ENCODE measurements at regions not wholly inside any gene's neighbourhood (a gene's known extent, or its start where the extent isn't known, plus 50 kb on each side); places are given as distances from the start of the nearest gene placed in this dataset.

GRCh38 chr12:68468036-68468435, 135.9 kb upstream of the MDM1 start:
- no peaks in the 10 kb centered on the region for H3K4me1 ChIP-seq
- H3K9me3 ChIP-seq = no peaks in the 10 kb centered on the region
- H3K4me3 ChIP-seq = no peak overlapping the region
- intact Hi-C loops (cut with DNase I; ENCODE audit: low total_unique reads) = no loop called here
- no peak for DNase-seq
- H3K36me3 ChIP-seq = no peaks in the 10 kb centered on the region
- H3K27me3 ChIP-seq = no peaks in the 10 kb centered on the region
- H3K27ac ChIP-seq = no peak overlapping the region
- no peak for TF ChIP-seq POLR2A (IDR thresholded peaks at IDR 0.05)
- TF ChIP-seq, protein P1, sequence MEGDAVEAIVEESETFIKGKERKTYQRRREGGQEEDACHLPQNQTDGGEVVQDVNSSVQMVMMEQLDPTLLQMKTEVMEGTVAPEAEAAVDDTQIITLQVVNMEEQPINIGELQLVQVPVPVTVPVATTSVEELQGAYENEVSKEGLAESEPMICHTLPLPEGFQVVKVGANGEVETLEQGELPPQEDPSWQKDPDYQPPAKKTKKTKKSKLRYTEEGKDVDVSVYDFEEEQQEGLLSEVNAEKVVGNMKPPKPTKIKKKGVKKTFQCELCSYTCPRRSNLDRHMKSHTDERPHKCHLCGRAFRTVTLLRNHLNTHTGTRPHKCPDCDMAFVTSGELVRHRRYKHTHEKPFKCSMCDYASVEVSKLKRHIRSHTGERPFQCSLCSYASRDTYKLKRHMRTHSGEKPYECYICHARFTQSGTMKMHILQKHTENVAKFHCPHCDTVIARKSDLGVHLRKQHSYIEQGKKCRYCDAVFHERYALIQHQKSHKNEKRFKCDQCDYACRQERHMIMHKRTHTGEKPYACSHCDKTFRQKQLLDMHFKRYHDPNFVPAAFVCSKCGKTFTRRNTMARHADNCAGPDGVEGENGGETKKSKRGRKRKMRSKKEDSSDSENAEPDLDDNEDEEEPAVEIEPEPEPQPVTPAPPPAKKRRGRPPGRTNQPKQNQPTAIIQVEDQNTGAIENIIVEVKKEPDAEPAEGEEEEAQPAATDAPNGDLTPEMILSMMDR (IDR thresholded peaks at IDR 0.05) = no peak

GRCh38 chr12:68469113-68469512, 137.0 kb upstream of the MDM1 start:
- H3K4me3 ChIP-seq = no peak overlapping the region
- intact Hi-C loops (cut with DNase I; ENCODE audit: low total_unique reads) = no loop called here
- TF ChIP-seq, protein P1 (IDR thresholded peaks at IDR 0.05) = no peak
- TF ChIP-seq POLR2A (IDR thresholded peaks at IDR 0.05) = no peak
- DNase-seq = no peak
- no peaks in the 10 kb centered on the region for H3K9me3 ChIP-seq
- H3K36me3 ChIP-seq = no peaks in the 10 kb centered on the region
- no peak overlapping the region for H3K27ac ChIP-seq
- no peaks in the 10 kb centered on the region for H3K4me1 ChIP-seq
- H3K27me3 ChIP-seq = no peaks in the 10 kb centered on the region

GRCh38 chr12:68470664-68471328, 138.6 kb upstream of the MDM1 start:
- Histone ChIP-seq H3K27ac (no peak overlapping the region), H3K4me1 (no peaks in the 10 kb centered on the region), H3K27me3 (no peaks in the 10 kb centered on the region), H3K36me3 (no peaks in the 10 kb centered on the region), H3K4me3 (no peak overlapping the region), H3K9me3 (no peaks in the 10 kb centered on the region)
- no peak for TF ChIP-seq POLR2A (IDR thresholded peaks at IDR 0.05)
- TF ChIP-seq, protein P1 (IDR thresholded peaks at IDR 0.05) = no peak
- DNase-seq = no peak
- intact Hi-C loops (cut with DNase I; ENCODE audit: low total_unique reads) = no loop called here

DNA sequence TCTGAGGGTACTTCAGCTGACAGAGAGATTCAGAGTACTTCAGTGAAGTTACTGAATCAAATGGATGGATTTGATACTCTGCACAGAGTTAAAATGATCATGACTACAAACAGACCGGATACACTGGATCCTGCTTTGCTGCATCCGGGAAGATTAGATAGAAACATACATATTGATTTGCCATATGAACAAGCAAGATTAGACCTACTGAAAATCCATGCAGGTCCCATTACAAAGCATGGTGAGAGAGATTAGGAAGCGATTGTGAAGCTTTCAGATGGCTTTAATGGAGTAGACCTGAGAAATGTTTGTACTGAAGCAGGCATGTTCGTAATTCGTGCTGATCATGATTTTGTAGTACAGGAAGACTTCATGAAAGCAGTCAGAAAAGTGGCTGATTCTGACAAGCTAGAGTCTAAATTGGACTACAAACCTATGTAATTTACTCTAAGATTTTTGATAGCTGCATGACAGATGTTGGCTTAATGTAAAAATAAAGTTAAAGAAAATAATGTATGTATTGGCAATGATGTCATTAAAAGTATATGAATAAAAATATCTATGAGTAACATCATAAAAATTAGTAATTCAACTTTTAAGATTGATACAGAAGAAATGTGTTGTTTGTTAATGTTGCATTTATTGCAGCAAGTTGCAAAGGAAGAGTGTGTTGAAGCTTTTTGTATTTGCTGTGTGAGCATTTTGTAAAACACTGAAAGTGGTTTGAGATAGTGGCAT, 136.1 kb upstream of the RAP1B start:
- no peaks in the 10 kb centered on the region for H3K36me3 ChIP-seq
- intact Hi-C loops (cut with DNase I; ENCODE audit: low total_unique reads) = no loop called here
- no peaks in the 10 kb centered on the region for H3K27me3 ChIP-seq
- no peak for DNase-seq
- no peak overlapping the region for H3K4me3 ChIP-seq
- H3K27ac ChIP-seq = no peak overlapping the region
- no peaks in the 10 kb centered on the region for H3K9me3 ChIP-seq
- H3K4me1 ChIP-seq = no peaks in the 10 kb centered on the region
- TF ChIP-seq, protein P1 (IDR thresholded peaks at IDR 0.05) = no peak

DNA sequence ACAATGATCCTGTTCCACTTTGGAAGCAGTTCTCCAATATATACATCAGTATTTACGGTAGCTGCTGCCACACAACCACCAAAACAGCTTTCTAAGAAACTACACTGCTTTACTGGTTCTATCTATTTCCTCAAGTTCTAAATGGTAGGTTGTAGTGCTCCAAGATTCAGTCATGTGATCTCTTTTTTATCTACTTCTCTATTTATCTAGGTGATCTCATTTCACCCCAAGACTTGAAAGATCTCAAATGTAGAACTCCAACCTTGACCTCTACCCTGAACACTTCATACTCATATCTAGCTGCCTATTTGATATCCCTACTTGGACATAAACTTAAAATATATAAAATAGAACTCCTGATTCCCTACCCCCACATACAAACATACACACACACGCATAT, 133.9 kb upstream of the RAP1B start:
- H3K27ac ChIP-seq = no peak overlapping the region
- no peaks in the 10 kb centered on the region for H3K9me3 ChIP-seq
- no peak overlapping the region for H3K4me3 ChIP-seq
- DNase-seq = no peak
- TF ChIP-seq POLR2A (IDR thresholded peaks at IDR 0.05) = no peak
- TF ChIP-seq, protein P1 (IDR thresholded peaks at IDR 0.05) = no peak
- no peaks in the 10 kb centered on the region for H3K36me3 ChIP-seq
- H3K4me1 ChIP-seq = no peaks in the 10 kb centered on the region
- intact Hi-C loops (cut with DNase I; ENCODE audit: low total_unique reads) = no loop called here
- no peaks in the 10 kb centered on the region for H3K27me3 ChIP-seq
